ENCODE measurements at regions not wholly inside any gene's neighbourhood (a gene's known extent, or its start where the extent isn't known, plus 50 kb on each side); places are given as distances from the start of the nearest gene placed in this dataset.

DNA sequence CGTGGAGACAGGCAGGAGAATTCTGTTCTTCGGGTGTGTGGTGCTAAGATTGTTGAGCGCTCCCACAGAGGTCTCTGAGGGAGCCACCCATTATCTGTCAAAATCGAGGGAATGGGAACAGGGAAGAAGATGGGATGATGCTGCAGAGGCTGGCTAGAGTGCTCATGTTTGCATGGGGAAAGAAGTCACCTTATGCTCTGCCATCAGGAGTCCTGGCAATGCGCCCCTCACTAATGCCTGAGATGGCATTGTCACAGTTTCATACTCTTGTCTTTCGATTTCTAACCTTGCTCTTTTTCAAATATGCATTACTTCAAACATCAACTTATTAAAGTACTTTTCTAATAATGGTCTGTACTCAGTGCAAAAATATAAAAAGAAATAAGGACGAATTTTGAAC is 463.3 kb upstream of the CELF4 start:
- no peak for TF ChIP-seq CTCF (conservative IDR thresholded peaks at IDR 0.05; ENCODE audit: low read length)
- TF ChIP-seq EZH2phosphoT487 (IDR thresholded peaks at IDR 0.05; ENCODE audit: borderline replicate concordance, low read depth, low read length): no peak
